HFF-Myc (cell line): ENCODE measurements at regions not wholly inside any gene's neighbourhood (a gene's known extent, or its start where the extent isn't known, plus 50 kb on each side); places are given as distances from the start of the nearest gene placed in this dataset.

Experiments
- DNase-seq: peaks from one replicate; pipeline ENCODE4 v3.0.0-alpha.2; 2011; ENCODE audit warnings: low read depth; ENCODE audit errors: extremely low read depth
- H3K4me3 ChIP-seq: replicated peaks from 2 replicates; pipeline ENCODE4 v1.5.1; 2011; ENCODE audit warnings: low read depth, mild to moderate bottlenecking, control low read depth, low read length
- CTCF ChIP-seq: IDR thresholded peaks from 2 replicates; pipeline ENCODE4 v1.5.1; 2012; ENCODE audit warnings: mild to moderate bottlenecking, low read depth, low read length, control low read depth; ENCODE audit errors: missing control alignments

- no peak for TF ChIP-seq CTCF
- H3K4me3 ChIP-seq, result no peak overlapping the region
Measured at GRCh38 chr14:53547593-53547992, 394.5 kb upstream of the DDHD1 start.

GRCh38 chr14:53545217-53545616, 392.1 kb upstream of the DDHD1 start:
- no peak for TF ChIP-seq CTCF

More at GRCh38 chr14:53547593-53547992, 394.5 kb upstream of the DDHD1 start:
- DNase-seq, result no peak

GRCh38 chr14:53542732-53543131, 389.6 kb upstream of the DDHD1 start:
- H3K4me3 ChIP-seq, result no peak overlapping the region
- no peak for DNase-seq
- TF ChIP-seq CTCF, result no peak

More at GRCh38 chr14:53545217-53545616, 392.1 kb upstream of the DDHD1 start:
- no peak overlapping the region for H3K4me3 ChIP-seq
- no peak for DNase-seq

GRCh38 chr14:53541411-53541810, 388.3 kb upstream of the DDHD1 start:
- no peak for TF ChIP-seq CTCF
- no peak for DNase-seq
- H3K4me3 ChIP-seq, result no peak overlapping the region

- peak; percentile 90 for TF ChIP-seq CTCF
- peak; percentile 80 for DNase-seq
- no peak overlapping the region for H3K4me3 ChIP-seq
Measured at GRCh38 chr14:53539489-53540126, 386.5 kb upstream of the DDHD1 start.

- H3K4me3 ChIP-seq, result no peak overlapping the region
- peak; percentile 84 for DNase-seq
- TF ChIP-seq CTCF, result no peak
Measured at GRCh38 chr14:53538316-53538881, 385.3 kb upstream of the DDHD1 start.
